B cell (primary cell): ENCODE measurements at regions not wholly inside any gene's neighbourhood (a gene's known extent, or its start where the extent isn't known, plus 50 kb on each side); places are given as distances from the start of the nearest gene placed in this dataset.

Experiments
- EZH2 ChIP-seq: IDR thresholded peaks from 2 replicates; pipeline ENCODE4 v1.6.1; 2012; ENCODE audit warnings: borderline replicate concordance, low read depth, mild to moderate bottlenecking, moderate library complexity, low read length; ENCODE audit not compliant: insufficient read depth, poor library complexity, severe bottlenecking
- TF ChIP-seq, protein P1 (sequence below): fragments of 200-600 bp; IDR thresholded peaks from one replicate; pipeline ENCODE4 v1.8.0; 2022; ENCODE audit warnings: antibody characterized with exemption, mild to moderate bottlenecking

DNA sequence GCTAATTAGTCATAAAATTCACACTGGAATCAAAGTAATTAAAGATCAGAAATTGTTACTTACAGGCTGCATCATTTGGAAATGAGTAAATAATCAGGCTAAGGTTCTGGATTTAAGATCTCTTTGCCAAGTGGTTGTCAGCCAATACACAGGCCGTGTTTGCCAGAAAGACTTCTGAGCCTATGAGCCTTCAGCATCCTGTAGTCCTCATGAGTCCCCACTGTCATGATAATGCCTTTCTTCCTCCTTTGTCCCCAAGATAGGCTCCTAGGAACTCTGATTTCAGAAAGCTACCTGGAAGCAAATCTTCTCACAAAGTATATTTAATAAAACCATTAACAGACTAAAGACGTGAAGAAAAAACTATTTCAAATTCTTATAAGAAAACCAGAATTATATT is 810.5 kb downstream of the DNAH5 start:
- TF ChIP-seq, protein P1, sequence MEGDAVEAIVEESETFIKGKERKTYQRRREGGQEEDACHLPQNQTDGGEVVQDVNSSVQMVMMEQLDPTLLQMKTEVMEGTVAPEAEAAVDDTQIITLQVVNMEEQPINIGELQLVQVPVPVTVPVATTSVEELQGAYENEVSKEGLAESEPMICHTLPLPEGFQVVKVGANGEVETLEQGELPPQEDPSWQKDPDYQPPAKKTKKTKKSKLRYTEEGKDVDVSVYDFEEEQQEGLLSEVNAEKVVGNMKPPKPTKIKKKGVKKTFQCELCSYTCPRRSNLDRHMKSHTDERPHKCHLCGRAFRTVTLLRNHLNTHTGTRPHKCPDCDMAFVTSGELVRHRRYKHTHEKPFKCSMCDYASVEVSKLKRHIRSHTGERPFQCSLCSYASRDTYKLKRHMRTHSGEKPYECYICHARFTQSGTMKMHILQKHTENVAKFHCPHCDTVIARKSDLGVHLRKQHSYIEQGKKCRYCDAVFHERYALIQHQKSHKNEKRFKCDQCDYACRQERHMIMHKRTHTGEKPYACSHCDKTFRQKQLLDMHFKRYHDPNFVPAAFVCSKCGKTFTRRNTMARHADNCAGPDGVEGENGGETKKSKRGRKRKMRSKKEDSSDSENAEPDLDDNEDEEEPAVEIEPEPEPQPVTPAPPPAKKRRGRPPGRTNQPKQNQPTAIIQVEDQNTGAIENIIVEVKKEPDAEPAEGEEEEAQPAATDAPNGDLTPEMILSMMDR, result no peak
- no peak for TF ChIP-seq EZH2
